GM12874 (cell line): ENCODE measurements at regions not wholly inside any gene's neighbourhood (a gene's known extent, or its start where the extent isn't known, plus 50 kb on each side); places are given as distances from the start of the nearest gene placed in this dataset.

ENCODE experiments used
- CTCF ChIP-seq: IDR thresholded peaks from 2 replicates; pipeline ENCODE4 v1.5.1; 2011; ENCODE audit warnings: low read depth, mild to moderate bottlenecking, control low read depth, low read length, moderate library complexity; ENCODE audit not compliant: insufficient read depth

GRCh38 chr17:45663772-45664171 lies 120.3 kb upstream of the CRHR1 start:
- no peak for TF ChIP-seq CTCF

GRCh38 chr17:45664921-45665320 lies 119.2 kb upstream of the CRHR1 start:
- TF ChIP-seq CTCF, result no peak

GRCh38 chr17:45666046-45666600 lies 118.0 kb upstream of the CRHR1 start:
- TF ChIP-seq CTCF, result no peak

GRCh38 chr17:45666641-45667040 lies 117.5 kb upstream of the CRHR1 start:
- TF ChIP-seq CTCF, result no peak

GRCh38 chr17:45667591-45668171 lies 116.4 kb upstream of the CRHR1 start:
- no peak for TF ChIP-seq CTCF

GRCh38 chr17:45668316-45668715 lies 115.8 kb upstream of the CRHR1 start:
- no peak for TF ChIP-seq CTCF

GRCh38 chr17:45672301-45672700 lies 111.8 kb upstream of the CRHR1 start:
- TF ChIP-seq CTCF, result no peak
